ENCODE measurements at regions not wholly inside any gene's neighbourhood (a gene's known extent, or its start where the extent isn't known, plus 50 kb on each side); places are given as distances from the start of the nearest gene placed in this dataset.

GRCh38 chr6:55678330-55679224 is 99.6 kb upstream of the HMGCLL1 start:
- TF ChIP-seq CTCF (IDR thresholded peaks at IDR 0.05; ENCODE audit: insufficient read depth, low read depth, low read length): no peak
- TF ChIP-seq EZH2 (IDR thresholded peaks at IDR 0.05; ENCODE audit: insufficient read depth, low read length): no peak
